GM06990 (cell line): ENCODE measurements at regions not wholly inside any gene's neighbourhood (a gene's known extent, or its start where the extent isn't known, plus 50 kb on each side); places are given as distances from the start of the nearest gene placed in this dataset.

Experiments used
- DNase-seq: peaks from one replicate; pipeline ENCODE4 v3.0.0-alpha.2; 2011; ENCODE audit not compliant: insufficient read length; ENCODE audit errors: extremely low read depth
- H3K27me3 ChIP-seq: replicated peaks from 2 replicates; pipeline ENCODE4 v1.6.0; 2011; ENCODE audit warnings: low read length; ENCODE audit not compliant: control insufficient read depth, insufficient read depth
- H3K36me3 ChIP-seq: 2 replicates; pipeline ENCODE4 v1.5.1; 2011; ENCODE audit warnings: low read length; ENCODE audit not compliant: control insufficient read depth, insufficient read depth
- H3K4me3 ChIP-seq: replicated peaks from 2 replicates; pipeline ENCODE4 v1.5.1; 2011; ENCODE audit warnings: low read depth, mild to moderate bottlenecking, control low read depth, low read length
- CTCF ChIP-seq: IDR thresholded peaks from 2 replicates; pipeline ENCODE4 v1.5.1; 2011; ENCODE audit warnings: low read length, control low read depth, mild to moderate bottlenecking, inconsistent platforms; ENCODE audit not compliant: insufficient read depth, poor library complexity, severe bottlenecking

DNA sequence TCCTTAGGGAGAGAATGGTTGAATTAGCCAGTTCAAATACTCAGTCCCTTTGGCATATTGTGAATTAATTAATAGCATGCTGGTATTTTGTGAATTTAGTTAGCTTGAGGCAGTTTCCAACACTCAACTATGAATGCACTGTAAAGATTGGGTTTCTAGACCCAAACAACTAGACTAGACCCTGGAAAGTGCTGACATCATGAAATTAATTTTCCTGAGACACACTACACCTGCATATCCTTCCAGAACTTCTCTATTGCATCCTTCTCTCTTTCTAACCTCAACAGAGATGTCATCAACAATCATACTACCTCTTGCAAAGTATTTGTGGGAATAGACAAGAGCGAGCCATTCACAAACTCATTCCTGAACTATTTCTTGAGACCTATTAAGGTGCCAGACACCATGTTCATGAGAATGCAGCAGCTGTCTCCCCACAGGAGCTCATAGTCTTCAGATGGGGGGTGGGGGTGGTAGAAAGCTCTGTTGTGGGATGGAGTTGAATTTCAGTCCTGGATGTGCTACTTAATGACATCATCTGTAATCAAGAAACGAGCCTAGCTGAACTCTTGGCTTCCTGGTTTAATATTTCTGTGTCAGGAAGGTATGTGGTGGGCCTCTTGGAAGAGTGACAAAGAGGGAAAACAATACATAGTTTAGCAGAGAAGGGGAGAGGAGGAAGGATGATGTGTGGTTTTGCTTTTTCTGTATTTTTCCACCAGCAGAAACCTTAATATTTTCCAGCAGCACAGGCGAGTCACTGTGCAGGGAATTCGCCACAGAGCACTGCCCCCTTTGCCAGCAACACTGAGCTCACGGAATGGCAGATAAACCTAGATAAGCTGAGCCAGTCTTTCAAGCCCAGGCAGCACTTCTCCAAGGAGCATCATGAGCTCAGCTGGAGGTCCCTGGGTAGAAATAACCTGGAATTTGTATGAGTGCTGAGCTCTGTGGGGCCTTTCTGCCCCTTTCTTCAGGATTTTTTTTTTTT lies 53.1 kb upstream of the CYSLTR2 start:
- H3K36me3 ChIP-seq, result no peaks in the 10 kb centered on the region
- no peak overlapping the region for H3K4me3 ChIP-seq
- TF ChIP-seq CTCF, result no peak
- no peaks in the 10 kb centered on the region for H3K27me3 ChIP-seq
- no peak for DNase-seq

DNA sequence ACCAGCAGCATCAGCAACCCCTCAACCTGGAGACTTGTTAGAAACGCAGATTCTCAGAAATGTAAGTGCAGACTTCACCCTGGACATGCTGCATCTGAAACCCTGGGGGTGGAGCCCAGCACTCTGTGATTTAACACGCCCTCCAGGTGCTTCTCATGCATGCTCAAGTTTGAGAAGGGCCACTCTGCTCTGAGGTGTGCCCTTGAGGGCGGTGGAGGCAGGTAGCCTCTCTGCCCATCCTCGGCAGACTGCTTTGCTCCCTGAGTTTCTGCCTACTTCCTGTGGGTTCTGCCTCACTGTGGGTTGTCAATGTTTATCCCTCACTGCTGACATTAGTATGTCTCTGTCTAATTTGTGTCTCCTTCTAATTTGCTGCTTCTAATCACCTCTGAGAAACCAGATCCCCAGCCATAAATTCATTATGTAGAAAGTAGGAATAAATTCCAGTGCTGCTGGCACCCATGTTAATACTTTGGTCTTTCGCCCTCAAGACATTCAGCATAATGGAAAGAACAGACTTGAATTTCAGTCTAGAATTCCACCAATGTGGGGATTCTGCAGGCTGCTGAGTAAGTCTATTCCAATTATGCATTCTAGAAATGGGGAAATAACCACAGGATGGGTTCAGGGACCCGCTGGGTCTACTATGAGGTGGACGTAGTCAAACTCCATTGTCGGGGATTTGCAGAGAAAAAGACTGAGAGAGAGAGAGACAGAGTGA lies 51.3 kb upstream of the CYSLTR2 start:
- no peak overlapping the region for H3K4me3 ChIP-seq
- no peak for DNase-seq
- no peaks in the 10 kb centered on the region for H3K36me3 ChIP-seq
- H3K27me3 ChIP-seq, result no peaks in the 10 kb centered on the region
- no peak for TF ChIP-seq CTCF

DNA sequence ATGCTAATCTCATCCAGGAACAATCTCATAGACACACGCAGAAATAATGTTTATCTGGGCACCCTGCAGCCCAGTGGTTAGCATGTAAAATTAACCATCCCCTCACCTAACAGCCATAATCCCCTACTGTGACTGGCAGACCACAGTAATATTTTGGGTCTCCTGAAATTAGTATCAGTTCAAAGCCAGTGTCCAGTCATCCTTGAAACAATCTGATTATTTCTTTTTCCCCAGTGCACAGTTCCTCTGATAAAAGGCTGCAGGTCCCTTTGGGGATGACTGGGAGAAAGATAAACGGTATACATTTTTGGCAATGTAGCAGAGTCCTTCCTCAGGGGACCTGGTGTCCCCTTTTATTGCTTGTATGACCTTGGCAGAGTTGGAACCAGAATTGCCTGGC lies 50.4 kb upstream of the CYSLTR2 start:
- DNase-seq, result no peak
- no peak for TF ChIP-seq CTCF
- Histone ChIP-seq H3K27me3 (no peaks in the 10 kb centered on the region), H3K4me3 (no peak overlapping the region), H3K36me3 (no peaks in the 10 kb centered on the region)
